Spleen (tissue), 7 donors: ENCODE measurements at regions not wholly inside any gene's neighbourhood (a gene's known extent, or its start where the extent isn't known, plus 50 kb on each side); places are given as distances from the start of the nearest gene placed in this dataset.

Experiments used
- POLR2AphosphoS5 ChIP-seq, 3 donors: sonication (generic); formaldehyde crosslinking; IDR thresholded peaks; one replicate each; pipeline ENCODE4 v1.5.1; 2017; ENCODE audit warnings: antibody characterized with exemption in 3 of 3
- TF ChIP-seq, protein P1 (sequence below), 11 experiments: fragments of 200-600 bp in 7 of 11; fragments of 450-650 bp in 4 of 11; sonication (generic) in 4 of 11; IDR thresholded peaks in 8 of 11; conservative IDR thresholded peaks in 3 of 11; 1 replicate in 7 of 11; 2 replicates in 4 of 11; pipeline versions ENCODE4 v1.4.0 to v1.8.0; 2016 to 2021; ENCODE audit warnings: antibody characterized with exemption in 11 of 11, inconsistent platforms in 4 of 11, mild to moderate bottlenecking in 1 of 11
- donor health status: DM: no; HTN: no; CAD: no; lungs with moderate emphysema.
- donor health status: DM: no; HTN: no; CAD: no.
- donor health status: DM: no; HTN: no; CAD: no.

GRCh38 chr2:217412277-217412676 is 552.4 kb upstream of the TNP1 start:
- TF ChIP-seq POLR2AphosphoS5 (IDR thresholded peaks at IDR 0.05) = no peak
- TF ChIP-seq, protein P1, sequence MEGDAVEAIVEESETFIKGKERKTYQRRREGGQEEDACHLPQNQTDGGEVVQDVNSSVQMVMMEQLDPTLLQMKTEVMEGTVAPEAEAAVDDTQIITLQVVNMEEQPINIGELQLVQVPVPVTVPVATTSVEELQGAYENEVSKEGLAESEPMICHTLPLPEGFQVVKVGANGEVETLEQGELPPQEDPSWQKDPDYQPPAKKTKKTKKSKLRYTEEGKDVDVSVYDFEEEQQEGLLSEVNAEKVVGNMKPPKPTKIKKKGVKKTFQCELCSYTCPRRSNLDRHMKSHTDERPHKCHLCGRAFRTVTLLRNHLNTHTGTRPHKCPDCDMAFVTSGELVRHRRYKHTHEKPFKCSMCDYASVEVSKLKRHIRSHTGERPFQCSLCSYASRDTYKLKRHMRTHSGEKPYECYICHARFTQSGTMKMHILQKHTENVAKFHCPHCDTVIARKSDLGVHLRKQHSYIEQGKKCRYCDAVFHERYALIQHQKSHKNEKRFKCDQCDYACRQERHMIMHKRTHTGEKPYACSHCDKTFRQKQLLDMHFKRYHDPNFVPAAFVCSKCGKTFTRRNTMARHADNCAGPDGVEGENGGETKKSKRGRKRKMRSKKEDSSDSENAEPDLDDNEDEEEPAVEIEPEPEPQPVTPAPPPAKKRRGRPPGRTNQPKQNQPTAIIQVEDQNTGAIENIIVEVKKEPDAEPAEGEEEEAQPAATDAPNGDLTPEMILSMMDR (IDR thresholded peaks at IDR 0.05 in 8 of 11, conservative IDR thresholded peaks at IDR 0.05 in 3 of 11) = no peak
